Activated gamma-delta T cell treated with Interleukin-2 at 50 U/mL for 16 hours (primary cell): ENCODE measurements at regions not wholly inside any gene's neighbourhood (a gene's known extent, or its start where the extent isn't known, plus 50 kb on each side); places are given as distances from the start of the nearest gene placed in this dataset.

ENCODE experiments used
- DNase-seq: peaks from one replicate; pipeline ENCODE4 v3.0.0-alpha.2; 2020

GRCh38 chr13:74930402-74931165, 551.4 kb downstream of the TBC1D4 start:
- DNase-seq = no peak

GRCh38 chr13:74929436-74929835, 552.5 kb downstream of the TBC1D4 start:
- DNase-seq = no peak

GRCh38 chr13:74927823-74928222, 554.1 kb downstream of the TBC1D4 start:
- DNase-seq = no peak

GRCh38 chr13:74922963-74923362, 559.0 kb downstream of the TBC1D4 start:
- no peak for DNase-seq

- no peak for DNase-seq
These were observed 560.6 kb downstream of the TBC1D4 start for GRCh38 chr13:74921326-74921725.

GRCh38 chr13:74920920-74921319, 561.0 kb downstream of the TBC1D4 start:
- no peak for DNase-seq

- DNase-seq = no peak
These were observed 561.6 kb downstream of the TBC1D4 start for GRCh38 chr13:74920361-74920760.

GRCh38 chr13:74919914-74920313, 562.1 kb downstream of the TBC1D4 start:
- DNase-seq = no peak

GRCh38 chr13:74912898-74913297, 569.1 kb downstream of the TBC1D4 start:
- no peak for DNase-seq

GRCh38 chr13:74910415-74910814, 571.6 kb downstream of the TBC1D4 start:
- no peak for DNase-seq

- no peak for DNase-seq
These were observed 574.2 kb downstream of the TBC1D4 start for GRCh38 chr13:74907788-74908187.

- DNase-seq = no peak
These were observed 577.4 kb downstream of the TBC1D4 start for GRCh38 chr13:74904556-74904955.

- no peak for DNase-seq
These were observed 586.8 kb downstream of the TBC1D4 start for GRCh38 chr13:74895042-74895796.

- DNase-seq = no peak
These were observed 589.9 kb downstream of the TBC1D4 start for GRCh38 chr13:74892096-74892495.

- no peak for DNase-seq
These were observed 590.4 kb downstream of the TBC1D4 start for GRCh38 chr13:74891610-74892009.

GRCh38 chr13:74889321-74889720, 592.6 kb downstream of the TBC1D4 start:
- DNase-seq = no peak

- no peak for DNase-seq
These were observed 595.5 kb downstream of the TBC1D4 start for GRCh38 chr13:74886502-74886901.

- DNase-seq = no peak
These were observed 598.1 kb downstream of the TBC1D4 start for GRCh38 chr13:74883834-74884233.

GRCh38 chr13:74871369-74872070, 610.4 kb downstream of the TBC1D4 start:
- DNase-seq = no peak

- no peak for DNase-seq
These were observed 611.1 kb downstream of the TBC1D4 start for GRCh38 chr13:74870865-74871264.

GRCh38 chr13:74869846-74870245, 612.1 kb downstream of the TBC1D4 start:
- DNase-seq = no peak

GRCh38 chr13:74868049-74868448, 613.9 kb downstream of the TBC1D4 start:
- no peak for DNase-seq

- DNase-seq = no peak
These were observed 614.5 kb downstream of the TBC1D4 start for GRCh38 chr13:74867460-74867859.

GRCh38 chr13:74866101-74866500, 615.9 kb downstream of the TBC1D4 start:
- no peak for DNase-seq
